T-cell (primary cell): ENCODE measurements at regions not wholly inside any gene's neighbourhood (a gene's known extent, or its start where the extent isn't known, plus 50 kb on each side); places are given as distances from the start of the nearest gene placed in this dataset.

Source experiments
- ATAC-seq, 4 experiments: fragments of 200-7000 bp in 3 of 4; fragments of 150-1000 bp in 1 of 4; cut with Tn5 transposase; replicated peaks in 1 of 4; 1 replicate in 3 of 4; 2 replicates in 1 of 4; pipeline ENCODE4 v1.10.0; 2021; ENCODE audit warnings: moderate library complexity in 3 of 4, mild to moderate bottlenecking in 2 of 4, moderate number of reproducible peaks in 1 of 4
- CTCF ChIA-PET, 2 donors: fragments of 300-600 bp; sonication (Branson Sonifier 250); formaldehyde crosslinking; loops; one replicate each; lab custom pipeline; 2022; ENCODE audit warnings: antibody characterized with exemption in 2 of 2; lab: Charles Lee
- POLR2A ChIA-PET, 2 donors: fragments of 300-600 bp; sonication (Branson Sonifier 250); formaldehyde crosslinking; loops; one replicate each; lab custom pipeline; 2022; ENCODE audit warnings: antibody characterized with exemption in 2 of 2; lab: Charles Lee
- DNase-seq, 35 experiments: peaks; one replicate each; pipeline versions ENCODE4 v3.0.0 to v3.0.0-alpha.2; 2013 to 2023
- H3K27ac ChIP-seq: one replicate; pipeline ENCODE4 v1.5.1; 2013; ENCODE audit warnings: low read length
- H3K27me3 ChIP-seq, 2 experiments: replicated peaks in 1 of 2; 1 replicate in 1 of 2; 2 replicates in 1 of 2; pipeline versions ENCODE4 v1.6.1 to v1.7.0; 2013; ENCODE audit warnings: low read length in 1 of 2, mixed read lengths in 1 of 2; ENCODE audit not compliant: control insufficient read depth in 2 of 2, insufficient read depth in 2 of 2; ENCODE audit errors: extremely low read depth in 1 of 2
- H3K36me3 ChIP-seq, 2 donors: 1 replicate in 1 of 2; 2 replicates in 1 of 2; pipeline versions ENCODE4 v1.6.1 to v1.7.0; 2013; ENCODE audit warnings: low read length in 1 of 2; ENCODE audit not compliant: control insufficient read depth in 2 of 2, insufficient read depth in 1 of 2; ENCODE audit errors: extremely low read depth in 1 of 2
- H3K4me1 ChIP-seq, 2 experiments: 1 replicate in 1 of 2; 2 replicates in 1 of 2; pipeline versions ENCODE4 v1.6.1 to v1.7.0; 2013; ENCODE audit warnings: low read length in 2 of 2, mixed read lengths in 1 of 2; ENCODE audit not compliant: insufficient read depth in 2 of 2, control insufficient read depth in 1 of 2; ENCODE audit errors: extremely low read depth in 1 of 2
- H3K4me3 ChIP-seq, 2 donors: 1 replicate in 1 of 2; 2 replicates in 1 of 2; pipeline versions ENCODE4 v1.5.1 to v1.7.0; 2013; ENCODE audit warnings: mild to moderate bottlenecking in 2 of 2, low read length in 1 of 2, moderate library complexity in 1 of 2; ENCODE audit not compliant: control insufficient read depth in 1 of 2; ENCODE audit errors: extremely low read depth in 1 of 2
- H3K9me3 ChIP-seq: 2 replicates; pipeline ENCODE4 v1.7.0; 2013
- H3K27ac Mint-ChIP-seq, 2 donors: one replicate each; pipeline ENCODE4 v1.8.0; 2020 to 2021; ENCODE audit warnings: mild to moderate bottlenecking in 2 of 2, mixed read lengths in 2 of 2
- H3K27me3 Mint-ChIP-seq, 2 donors: one replicate each; pipeline ENCODE4 v1.8.0; 2021 to 2022; ENCODE audit warnings: mixed read lengths in 2 of 2
- H3K36me3 Mint-ChIP-seq: one replicate; pipeline ENCODE4 v1.8.0; 2021; ENCODE audit warnings: mixed read lengths
- H3K4me1 Mint-ChIP-seq, 3 donors: one replicate each; pipeline ENCODE4 v1.8.0; 2020 to 2022; ENCODE audit warnings: mixed read lengths in 3 of 3, mild to moderate bottlenecking in 1 of 3
- H3K4me3 Mint-ChIP-seq, 3 donors: one replicate each; pipeline ENCODE4 v1.8.0; 2020 to 2022; ENCODE audit warnings: mild to moderate bottlenecking in 3 of 3, mixed read lengths in 3 of 3, moderate library complexity in 3 of 3
- H3K9me3 Mint-ChIP-seq, 3 donors: one replicate each; pipeline ENCODE4 v1.8.0; 2020 to 2022; ENCODE audit warnings: mixed read lengths in 3 of 3
- WGBS: methylation state at CpG from one replicate; pipeline ENCODE4 v1.1.5; 2013; ENCODE audit warnings: missing lambda C conversion rate; ENCODE audit not compliant: insufficient coverage; 5-methylcytosine and 5-hydroxymethylcytosine counted together

DNA sequence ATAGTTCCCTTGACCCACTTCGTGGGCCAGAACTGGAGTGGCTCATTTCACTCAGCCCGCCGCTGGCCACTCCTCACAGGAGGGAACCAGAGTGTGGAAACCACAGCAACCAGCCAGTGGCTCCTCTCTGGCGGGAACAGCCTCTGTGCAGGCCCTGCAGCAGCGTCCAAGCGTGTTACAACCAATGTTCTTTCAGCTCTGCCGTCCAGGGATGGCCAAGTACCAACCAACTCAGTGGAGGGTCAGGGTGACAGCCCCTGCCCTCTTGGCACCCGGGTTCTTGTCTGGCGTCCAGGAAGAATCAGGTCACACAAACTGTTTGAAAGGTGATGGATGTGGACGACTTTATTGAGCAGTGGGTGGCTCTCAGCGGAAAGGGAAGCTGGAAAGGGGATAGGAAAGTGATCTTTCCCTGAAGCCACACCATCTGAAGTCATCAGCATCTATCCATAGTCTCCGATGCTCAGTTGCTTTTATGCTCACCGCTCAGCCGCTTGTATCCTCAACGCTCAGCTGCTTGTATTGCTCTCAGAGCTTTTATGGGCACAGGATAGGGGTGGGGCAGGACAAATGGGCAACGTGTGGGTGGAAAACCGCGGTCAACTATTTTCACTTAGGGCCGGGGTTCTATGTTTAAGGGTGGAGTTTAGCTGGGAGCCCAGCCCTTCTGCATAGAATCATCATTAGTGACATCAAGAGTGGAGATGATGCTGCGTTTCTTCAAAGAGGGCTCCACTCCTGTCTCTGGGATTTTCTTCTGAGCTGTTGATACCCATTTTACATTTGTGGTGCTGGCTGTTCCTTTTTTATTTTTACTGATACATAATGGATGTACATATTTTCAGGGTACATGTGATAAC, 250.2 kb downstream of the RRAGC start:
- no peaks in the 10 kb centered on the region for H3K9me3 Mint-ChIP-seq
- H3K4me3 Mint-ChIP-seq, result no peak overlapping the region
- no peak overlapping the region for H3K27ac Mint-ChIP-seq
- 74% methylated on average over 9 of the region's 20 CpGs for WGBS
- DNase-seq (no peak), ATAC-seq (no peak)
- CTCF ChIA-PET, result no interaction called here
- no peaks in the 10 kb centered on the region for H3K36me3 Mint-ChIP-seq
- peaks cover 0 to 30% of the 10 kb centered on the region in 2 experiments for H3K27me3 ChIP-seq
- no peaks in the 10 kb centered on the region for H3K4me1 Mint-ChIP-seq
- H3K36me3 ChIP-seq, result no peaks in the 10 kb centered on the region
- no peak overlapping the region for H3K27ac ChIP-seq
- H3K27me3 Mint-ChIP-seq, result peaks cover 3 to 9% of the 10 kb centered on the region in 2 donors
- no peaks in the 10 kb centered on the region for H3K4me1 ChIP-seq
- H3K4me3 ChIP-seq, result no peak overlapping the region
- POLR2A ChIA-PET, result no interaction called here
- H3K9me3 ChIP-seq, result no peaks in the 10 kb centered on the region

DNA sequence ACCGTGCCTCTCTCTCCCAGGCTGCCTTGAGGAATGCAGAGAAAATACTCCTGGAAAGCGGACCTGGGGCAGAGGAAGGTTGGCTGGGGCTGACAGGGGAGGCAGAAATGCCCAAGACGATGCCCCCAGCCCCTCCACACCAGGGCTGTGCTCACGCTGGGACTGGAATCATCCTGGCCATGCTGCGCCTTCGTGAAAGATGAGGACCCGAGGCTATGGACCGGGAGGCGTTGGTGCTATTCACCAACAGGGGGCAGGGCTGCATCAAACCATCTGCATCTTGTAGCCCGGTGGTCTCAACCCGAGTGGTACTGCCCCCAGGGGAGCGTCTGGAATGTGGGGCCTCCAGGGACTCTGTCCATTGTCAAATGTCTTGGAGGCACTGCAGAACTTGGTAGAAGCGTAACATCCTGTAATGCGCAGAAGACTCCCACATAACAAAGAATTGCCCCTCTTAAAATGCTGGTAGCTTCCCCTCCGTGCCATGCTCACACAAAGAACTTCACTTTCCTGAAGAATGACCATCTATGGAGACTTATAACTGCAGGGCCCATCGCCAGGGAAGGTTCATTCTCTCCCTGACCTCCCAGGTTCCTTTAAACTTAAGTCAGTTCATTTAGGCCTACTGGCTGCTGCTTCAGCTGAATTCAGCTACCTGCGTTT, 251.2 kb downstream of the RRAGC start:
- POLR2A ChIA-PET, result no interaction called here
- H3K36me3 ChIP-seq, result no peaks in the 10 kb centered on the region
- Mint-ChIP-seq H3K27ac (no peak overlapping the region), H3K9me3 (no peaks in the 10 kb centered on the region), H3K4me3 (no peak overlapping the region), H3K27me3 (peaks cover 3 to 9% of the 10 kb centered on the region in 2 donors), H3K4me1 (no peaks in the 10 kb centered on the region), H3K36me3 (no peaks in the 10 kb centered on the region)
- H3K27me3 ChIP-seq, result peaks cover 0 to 21% of the 10 kb centered on the region in 2 experiments
- ATAC-seq (no peak), DNase-seq (peak in 7 of 35 experiments; percentile 2 to 25 (median 8))
- CTCF ChIA-PET, result no interaction called here
- no peak overlapping the region for H3K27ac ChIP-seq
- 21% methylated on average over 11 of the region's 17 CpGs for WGBS
- no peak overlapping the region for H3K4me3 ChIP-seq
- no peaks in the 10 kb centered on the region for H3K4me1 ChIP-seq
- H3K9me3 ChIP-seq, result no peaks in the 10 kb centered on the region

DNA sequence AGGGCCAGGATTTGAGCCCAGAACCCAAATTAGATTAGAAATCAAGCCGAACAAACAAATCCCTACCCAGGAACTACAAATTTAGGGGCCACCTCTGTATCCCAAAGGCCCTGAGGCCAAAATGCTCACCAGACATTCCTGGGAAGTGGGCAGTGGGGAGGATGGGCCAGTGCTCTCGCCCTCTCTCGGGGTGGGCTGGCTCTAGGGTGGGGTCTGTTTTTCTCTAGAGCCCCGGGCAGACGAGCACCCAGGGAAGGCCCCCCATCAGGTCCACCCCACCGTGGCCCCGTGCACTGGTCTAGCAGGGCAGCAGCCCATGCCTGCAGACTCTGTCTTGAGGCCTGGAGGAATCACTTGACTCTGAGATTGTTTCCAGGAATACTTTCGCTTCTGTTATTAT, 252.0 kb downstream of the RRAGC start:
- Histone ChIP-seq H3K27me3 (peaks cover 0 to 19% of the 10 kb centered on the region in 2 experiments), H3K9me3 (no peaks in the 10 kb centered on the region), H3K36me3 (no peaks in the 10 kb centered on the region), H3K4me1 (no peaks in the 10 kb centered on the region), H3K4me3 (no peak overlapping the region), H3K27ac (no peak overlapping the region)
- Mint-ChIP-seq H3K27me3 (peaks cover 3 to 9% of the 10 kb centered on the region in 2 donors), H3K9me3 (no peaks in the 10 kb centered on the region), H3K36me3 (no peaks in the 10 kb centered on the region), H3K4me3 (no peak overlapping the region), H3K27ac (no peak overlapping the region), H3K4me1 (no peaks in the 10 kb centered on the region)
- 78% methylated on average over 5 of the region's 8 CpGs for WGBS
- ATAC-seq, result no peak
- CTCF ChIA-PET, result no interaction called here
- DNase-seq, result no peak
- POLR2A ChIA-PET, result no interaction called here

DNA sequence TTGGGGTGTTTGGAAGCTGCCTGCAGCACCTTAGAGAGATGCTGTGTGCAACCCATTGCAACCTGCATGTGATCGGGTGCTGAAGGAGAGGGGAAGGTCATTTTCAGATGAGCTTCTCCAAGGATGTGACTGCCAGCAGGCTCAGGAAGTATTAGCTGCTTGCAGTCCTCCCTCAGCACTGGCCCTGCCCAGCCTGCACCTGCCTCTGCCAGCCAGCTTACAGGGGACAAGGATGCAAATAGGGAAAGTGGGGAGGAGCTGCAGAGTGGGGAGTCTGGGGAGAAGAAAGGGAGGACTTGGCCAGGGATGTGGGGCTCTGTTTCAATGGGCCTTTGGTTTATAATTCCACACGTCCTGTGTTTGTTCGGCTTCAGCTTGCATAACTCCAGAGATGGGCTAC, 254.5 kb downstream of the RRAGC start:
- no peak overlapping the region for H3K27ac ChIP-seq
- no peaks in the 10 kb centered on the region for H3K9me3 Mint-ChIP-seq
- H3K4me3 ChIP-seq, result no peak overlapping the region
- ATAC-seq (no peak), DNase-seq (no peak)
- H3K4me3 Mint-ChIP-seq, result no peak overlapping the region
- H3K36me3 ChIP-seq, result no peaks in the 10 kb centered on the region
- no peaks in the 10 kb centered on the region for H3K4me1 ChIP-seq
- no peak overlapping the region for H3K27ac Mint-ChIP-seq
- peaks cover 0 to 10% of the 10 kb centered on the region in 2 donors for H3K27me3 Mint-ChIP-seq
- H3K9me3 ChIP-seq, result no peaks in the 10 kb centered on the region
- ChIA-PET POLR2A (no interaction called here), CTCF (no interaction called here)
- H3K36me3 Mint-ChIP-seq, result no peaks in the 10 kb centered on the region
- H3K4me1 Mint-ChIP-seq, result no peaks in the 10 kb centered on the region
- H3K27me3 ChIP-seq, result peaks cover 2 to 14% of the 10 kb centered on the region in 2 experiments
- 83% methylated on average over 1 of the region's 3 CpGs for WGBS

DNA sequence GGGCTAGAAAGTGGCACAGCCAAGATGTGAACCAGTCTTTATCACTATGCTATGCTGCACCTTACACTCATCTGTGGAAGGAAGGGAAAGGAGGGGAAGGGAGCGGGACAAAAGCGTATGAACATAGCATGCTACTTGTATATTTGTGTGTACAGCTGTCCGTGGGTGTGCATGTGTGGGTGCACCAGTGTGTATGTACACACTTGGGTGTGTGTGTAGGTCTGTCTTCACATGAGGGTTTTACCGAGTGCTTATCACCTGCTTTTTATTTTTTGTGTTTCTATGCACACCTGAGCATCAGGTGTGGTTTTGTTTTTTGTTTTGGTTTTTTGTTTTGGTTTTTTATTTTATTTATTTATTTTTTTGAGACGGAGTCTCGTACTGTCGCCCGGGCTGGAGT, 255.7 kb downstream of the RRAGC start:
- ATAC-seq, result no peak
- H3K9me3 Mint-ChIP-seq, result no peaks in the 10 kb centered on the region
- H3K4me1 Mint-ChIP-seq, result no peaks in the 10 kb centered on the region
- peaks cover 4 to 10% of the 10 kb centered on the region in 2 donors for H3K27me3 Mint-ChIP-seq
- H3K9me3 ChIP-seq, result no peaks in the 10 kb centered on the region
- H3K4me3 Mint-ChIP-seq, result no peak overlapping the region
- H3K27me3 ChIP-seq, result peaks cover 2 to 13% of the 10 kb centered on the region in 2 experiments
- H3K27ac ChIP-seq, result no peak overlapping the region
- no peak overlapping the region for H3K4me3 ChIP-seq
- WGBS, result 90% methylated on average over 7 of the region's 8 CpGs
- H3K36me3 Mint-ChIP-seq, result no peaks in the 10 kb centered on the region
- H3K4me1 ChIP-seq, result no peaks in the 10 kb centered on the region
- H3K36me3 ChIP-seq, result no peaks in the 10 kb centered on the region
- CTCF ChIA-PET, result no interaction called here
- H3K27ac Mint-ChIP-seq, result no peak overlapping the region
- DNase-seq, result no peak
- POLR2A ChIA-PET, result no interaction called here

DNA sequence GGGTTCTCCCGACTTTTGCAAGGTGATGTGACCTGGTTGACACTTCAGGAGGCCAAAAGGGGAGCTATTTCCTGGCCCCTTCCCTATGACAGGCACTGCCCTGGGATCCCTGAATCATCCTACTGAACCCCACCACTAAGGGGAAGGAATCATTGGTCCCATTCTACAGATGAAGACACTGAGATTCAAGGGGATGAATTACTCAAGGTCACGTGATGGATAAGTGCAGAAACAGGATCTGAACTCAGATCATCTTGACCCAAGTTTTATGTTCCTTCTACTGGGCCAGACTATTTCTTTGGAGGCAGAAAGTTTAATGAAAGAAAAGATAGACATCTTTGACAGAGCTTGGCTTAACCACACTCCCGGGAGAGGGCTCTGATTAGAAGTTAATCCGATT, 258.7 kb downstream of the RRAGC start:
- Histone ChIP-seq H3K4me1 (no peaks in the 10 kb centered on the region), H3K36me3 (no peaks in the 10 kb centered on the region), H3K27me3 (peaks cover 2 to 10% of the 10 kb centered on the region in 2 experiments), H3K9me3 (no peaks in the 10 kb centered on the region), H3K4me3 (no peak overlapping the region), H3K27ac (no peak overlapping the region)
- Mint-ChIP-seq H3K27me3 (peaks cover 19 to 22% of the 10 kb centered on the region in 2 donors), H3K36me3 (no peaks in the 10 kb centered on the region), H3K9me3 (no peaks in the 10 kb centered on the region), H3K27ac (no peak overlapping the region), H3K4me1 (no peaks in the 10 kb centered on the region), H3K4me3 (no peak overlapping the region)
- ATAC-seq (no peak), DNase-seq (no peak)
- CTCF ChIA-PET, result no interaction called here
- POLR2A ChIA-PET, result no interaction called here
- WGBS, result 33% methylated on average over 1 of the region's 4 CpGs
